ENCODE measurements at regions not wholly inside any gene's neighbourhood (a gene's known extent, or its start where the extent isn't known, plus 50 kb on each side); places are given as distances from the start of the nearest gene placed in this dataset.

DNA sequence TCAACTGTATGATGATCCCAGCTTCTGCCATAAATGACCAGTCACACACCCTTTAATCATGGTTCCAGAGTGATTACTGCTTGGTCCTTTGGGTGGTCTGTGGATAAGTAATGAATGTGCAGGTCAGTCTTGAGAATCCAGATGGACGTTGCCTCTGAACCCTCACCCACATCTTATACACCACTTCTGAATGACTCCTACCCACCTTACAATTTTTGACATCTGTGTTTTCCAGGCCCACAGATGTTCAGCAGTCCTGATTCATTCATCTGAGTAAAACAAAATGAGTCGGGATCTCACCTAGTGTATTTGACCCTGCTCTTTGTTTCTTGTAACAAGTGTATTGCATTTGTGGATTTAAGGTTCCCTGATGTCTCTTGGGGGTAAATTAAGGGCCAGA is 194.1 kb upstream of the CCDC68 start:
- H3K9me3 ChIP-seq: no peaks in the 10 kb centered on the region

DNA sequence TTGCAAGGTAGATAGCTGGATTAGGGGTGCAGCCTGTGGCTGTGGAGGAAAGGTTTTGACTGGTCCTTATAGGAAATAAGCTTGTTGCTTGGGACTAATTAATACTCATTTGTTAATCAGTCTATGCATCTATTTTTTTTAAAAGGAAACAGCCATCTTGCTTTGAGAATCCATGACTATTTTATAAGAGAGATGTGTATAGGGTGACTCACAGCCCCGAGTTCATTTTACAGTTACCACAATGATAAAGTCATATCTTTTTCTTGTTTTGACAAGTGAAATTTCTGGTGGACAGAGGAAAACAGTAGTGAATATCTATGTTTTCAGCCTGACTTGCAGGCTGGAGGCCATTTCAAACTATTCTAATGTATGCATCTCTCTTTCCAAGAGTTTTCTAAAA is 193.5 kb upstream of the CCDC68 start:
- H3K27ac ChIP-seq: no peak overlapping the region
- H3K9me3 ChIP-seq: no peaks in the 10 kb centered on the region
- H3K4me3 ChIP-seq: no peak overlapping the region
- H3K4me1 ChIP-seq: peaks cover 0 to 4% (median 0%) of the 10 kb centered on the region in 9 donors
- intact Hi-C loops (cut with DNase I): no loop called here
- TF ChIP-seq, protein P1, sequence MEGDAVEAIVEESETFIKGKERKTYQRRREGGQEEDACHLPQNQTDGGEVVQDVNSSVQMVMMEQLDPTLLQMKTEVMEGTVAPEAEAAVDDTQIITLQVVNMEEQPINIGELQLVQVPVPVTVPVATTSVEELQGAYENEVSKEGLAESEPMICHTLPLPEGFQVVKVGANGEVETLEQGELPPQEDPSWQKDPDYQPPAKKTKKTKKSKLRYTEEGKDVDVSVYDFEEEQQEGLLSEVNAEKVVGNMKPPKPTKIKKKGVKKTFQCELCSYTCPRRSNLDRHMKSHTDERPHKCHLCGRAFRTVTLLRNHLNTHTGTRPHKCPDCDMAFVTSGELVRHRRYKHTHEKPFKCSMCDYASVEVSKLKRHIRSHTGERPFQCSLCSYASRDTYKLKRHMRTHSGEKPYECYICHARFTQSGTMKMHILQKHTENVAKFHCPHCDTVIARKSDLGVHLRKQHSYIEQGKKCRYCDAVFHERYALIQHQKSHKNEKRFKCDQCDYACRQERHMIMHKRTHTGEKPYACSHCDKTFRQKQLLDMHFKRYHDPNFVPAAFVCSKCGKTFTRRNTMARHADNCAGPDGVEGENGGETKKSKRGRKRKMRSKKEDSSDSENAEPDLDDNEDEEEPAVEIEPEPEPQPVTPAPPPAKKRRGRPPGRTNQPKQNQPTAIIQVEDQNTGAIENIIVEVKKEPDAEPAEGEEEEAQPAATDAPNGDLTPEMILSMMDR (IDR thresholded peaks at IDR 0.05): no peak
- WGBS, 2 donors: 68 to 71% methylated on average over 1 of the region's 1 CpG
- DNase-seq (no peak), ATAC-seq (no peak)
- H3K36me3 ChIP-seq: no peaks in the 10 kb centered on the region
- no peaks in the 10 kb centered on the region for H3K27me3 ChIP-seq

More for the DNA sequence above, 194.1 kb upstream of the CCDC68 start:
- Histone ChIP-seq H3K27ac (no peak overlapping the region), H3K27me3 (no peaks in the 10 kb centered on the region), H3K4me3 (no peak overlapping the region), H3K4me1 (peaks cover 0 to 4% (median 0%) of the 10 kb centered on the region in 9 donors), H3K36me3 (no peaks in the 10 kb centered on the region)
- TF ChIP-seq, protein P1 (IDR thresholded peaks at IDR 0.05): no peak
- no peak for DNase-seq
- 86 to 89% methylated on average over 2 of the region's 2 CpGs for WGBS, 2 donors
- intact Hi-C loops (cut with DNase I): no loop called here
- no peak for ATAC-seq

DNA sequence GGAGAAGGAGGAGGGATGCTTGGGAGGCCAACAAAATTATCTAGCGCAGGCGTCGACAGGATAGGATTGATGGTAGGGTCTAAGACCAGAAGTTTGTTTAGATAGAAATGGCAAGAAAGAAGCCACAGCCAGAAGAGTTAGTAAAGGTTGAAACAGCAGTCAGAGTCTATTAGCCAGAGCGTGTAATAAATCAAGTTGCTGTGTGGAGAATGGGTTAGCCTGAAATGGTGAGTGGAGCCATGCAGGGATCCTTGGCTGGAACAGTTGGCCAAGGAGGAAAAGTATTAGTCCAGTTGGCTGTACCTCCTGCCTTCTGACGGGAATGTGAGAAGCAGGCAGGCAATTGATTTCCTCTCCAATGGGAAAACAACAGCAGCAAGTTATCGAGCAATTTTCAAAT is 190.7 kb upstream of the CCDC68 start:
- peaks cover 0 to 4% (median 0%) of the 10 kb centered on the region in 9 donors for H3K4me1 ChIP-seq
- no peaks in the 10 kb centered on the region for H3K9me3 ChIP-seq
- 76 to 79% methylated on average over 6 of the region's 6 CpGs for WGBS, 2 donors
- TF ChIP-seq, protein P1 (IDR thresholded peaks at IDR 0.05): no peak
- peak in 2 of 8 donors; percentile 69 to 71 for ATAC-seq
- DNase-seq: peak in 1 of 2 donors; percentile 7
- no peak overlapping the region for H3K4me3 ChIP-seq
- intact Hi-C loops (cut with DNase I): no loop called here
- no peaks in the 10 kb centered on the region for H3K36me3 ChIP-seq
- H3K27me3 ChIP-seq: no peaks in the 10 kb centered on the region
- no peak overlapping the region for H3K27ac ChIP-seq

DNA sequence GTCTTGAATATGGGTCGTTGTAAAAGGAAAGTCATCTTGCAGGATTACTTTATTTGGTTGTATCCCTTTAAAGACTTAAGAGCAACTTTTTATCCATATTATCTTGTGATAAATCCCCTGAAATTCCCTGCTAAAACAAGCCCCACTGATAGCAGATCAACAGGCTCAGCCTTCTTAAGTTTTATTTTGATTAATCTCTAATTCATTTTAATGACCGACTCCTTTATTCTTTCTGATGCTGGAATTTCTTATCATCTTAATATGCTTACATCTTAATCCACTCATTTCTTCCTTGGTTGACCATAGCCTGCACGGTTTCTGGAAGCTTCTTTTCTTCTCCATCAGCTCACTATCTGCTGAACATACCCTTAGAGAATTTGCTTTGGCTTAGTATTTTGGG is 188.5 kb upstream of the CCDC68 start:
- Histone ChIP-seq H3K36me3 (no peaks in the 10 kb centered on the region), H3K4me1 (peaks cover 0 to 4% (median 0%) of the 10 kb centered on the region in 9 donors), H3K27ac (no peak overlapping the region), H3K9me3 (peaks cover 0 to 8% (median 0%) of the 10 kb centered on the region in 11 donors), H3K4me3 (no peak overlapping the region), H3K27me3 (no peaks in the 10 kb centered on the region)
- intact Hi-C loops (cut with DNase I): no loop called here
- DNase-seq (no peak), ATAC-seq (no peak)
- TF ChIP-seq, protein P1 (IDR thresholded peaks at IDR 0.05): no peak
- 59 to 75% methylated on average over 3 of the region's 3 CpGs for WGBS, 2 donors
